Panc1 (cell line): ENCODE measurements at regions not wholly inside any gene's neighbourhood (a gene's known extent, or its start where the extent isn't known, plus 50 kb on each side); places are given as distances from the start of the nearest gene placed in this dataset.

Experiments
- CTCF ChIP-seq: fragments of 450-650 bp; IDR thresholded peaks from 2 replicates; pipeline ENCODE4 v1.5.1; 2017; ENCODE audit warnings: mild to moderate bottlenecking
- POLR2AphosphoS5 ChIP-seq: IDR thresholded peaks from 2 replicates; pipeline ENCODE4 v1.6.1; 2012; ENCODE audit warnings: mild to moderate bottlenecking, low read depth, low read length, moderate library complexity
- REST ChIP-seq, 2 experiments: IDR thresholded peaks; 2 replicates each; pipeline ENCODE4 v1.6.1; 2011 to 2012; ENCODE audit warnings: low read depth in 2 of 2, control low read depth in 1 of 2, low read length in 1 of 2, mild to moderate bottlenecking in 1 of 2, moderate library complexity in 1 of 2; ENCODE audit not compliant: insufficient read depth in 1 of 2
- SIN3A ChIP-seq: IDR thresholded peaks from 2 replicates; pipeline ENCODE4 v1.6.1; 2012; ENCODE audit warnings: low read depth, mild to moderate bottlenecking, low read length, moderate library complexity, borderline replicate concordance; ENCODE audit not compliant: insufficient read depth
- TCF7L2 ChIP-seq: IDR thresholded peaks from 2 replicates; pipeline ENCODE4 v1.6.1; 2011; ENCODE audit warnings: mild to moderate bottlenecking, low read depth, low read length, inconsistent platforms

- TF ChIP-seq CTCF (no peak), POLR2AphosphoS5 (no peak), REST (IDR thresholded peaks at IDR 0.05; ENCODE audit: insufficient read depth in 1 of 2, low read depth in 2 of 2, low read length in 1 of 2) (no peak), TCF7L2 (no peak), SIN3A (no peak)
These were observed 2284.7 kb upstream of the PCDH20 start for GRCh38 chr13:63700350-63700749.
